ENCODE measurements at regions not wholly inside any gene's neighbourhood (a gene's known extent, or its start where the extent isn't known, plus 50 kb on each side); places are given as distances from the start of the nearest gene placed in this dataset.

GRCh38 chr6:139909992-139910391 is 535.5 kb upstream of the CITED2 start:
- H3K9me3 ChIP-seq (replicated peaks; ENCODE audit: control insufficient read depth, insufficient read depth, low read depth, low read length) = no peaks in the 10 kb centered on the region
- no peak for TF ChIP-seq TSC22D4 (tag; IDR thresholded peaks at IDR 0.05)
- no peak for TF ChIP-seq BRF2 (IDR thresholded peaks at IDR 0.05; ENCODE audit: borderline replicate concordance, insufficient read depth, insufficient read length)
- no peak for TF ChIP-seq ZNF316 (IDR thresholded peaks at IDR 0.05)
- TF ChIP-seq PKNOX1 (IDR thresholded peaks at IDR 0.05) = 0 out of 2 replicates have a peak, but pooled peaks have one; percentile 23
- FAIRE-seq (no peak), ATAC-seq (no peak), DNase-seq (ENCODE audit: extremely low read depth in 1 of 4, low spot score in 3 of 4) (no peak)
- no peak overlapping the region for H2AFZ ChIP-seq (ENCODE audit: low read depth, low read length)
- no peak overlapping the region for H3K9ac ChIP-seq (ENCODE audit: insufficient read depth in 1 of 2, low read depth in 2 of 2, low read length in 2 of 2)
- no TSS peak for BruUV-seq (replicated peaks)
- H3K79me2 ChIP-seq (ENCODE audit: control insufficient read depth, insufficient read depth, low read length) = no peaks in the 10 kb centered on the region
- intact Hi-C loops (cut with micrococcal nuclease) = no loop called here
- POLR2A ChIA-PET = no interaction called here
- H3K27ac ChIP-seq (ENCODE audit: extremely low read depth, low read depth, low read length) = no peak overlapping the region
- H3K4me2 ChIP-seq (ENCODE audit: insufficient read depth, low read length) = no peak overlapping the region
- no peak overlapping the region for H3K4me3 ChIP-seq
- H3K36me3 ChIP-seq (ENCODE audit: control insufficient read depth, insufficient read depth, low read length) = no peaks in the 10 kb centered on the region
- no peaks in the 10 kb centered on the region for H3K27me3 ChIP-seq (ENCODE audit: control insufficient read depth in 2 of 2, insufficient read depth in 2 of 2, low read length in 2 of 2)
- H3K9me1 ChIP-seq (ENCODE audit: control insufficient read depth, insufficient read depth, low read length) = no peaks in the 10 kb centered on the region
- CTCF ChIA-PET (ENCODE audit: low intra/inter-chr PET ratio) = no interaction called here
- in situ Hi-C loops (cut with MboI) = no loop called here
- H4K20me1 ChIP-seq (replicated peaks; ENCODE audit: control insufficient read depth, insufficient read depth, low read length) = no peaks in the 10 kb centered on the region
- 0 out of 5 replicates have a peak, but pooled peaks cover 0 to 3% of the 10 kb centered on the region in 2 experiments for H3K4me1 ChIP-seq (replicated peaks in 1 of 2; ENCODE audit: control insufficient read depth in 2 of 2, insufficient read depth in 2 of 2, low read length in 2 of 2)

All from K562 (cell line).